ENCODE measurements at regions not wholly inside any gene's neighbourhood (a gene's known extent, or its start where the extent isn't known, plus 50 kb on each side); places are given as distances from the start of the nearest gene placed in this dataset.
"Not testable (repeated sequence)": the region's sequence is repeated elsewhere in the genome, so short reads cannot be mapped to it uniquely, and the experiment has no call there.

GRCh38 chr13:81199956-81200355 is 859.0 kb upstream of the SPRY2 start:
- H3K4me3 ChIP-seq (ENCODE audit: low read depth, low read length), result no peak overlapping the region
- no peak for TF ChIP-seq CTCF (IDR thresholded peaks at IDR 0.05; ENCODE audit: low read depth, low read length)

- no peak for TF ChIP-seq CTCF (IDR thresholded peaks at IDR 0.05; ENCODE audit: low read depth, low read length)
- no peak overlapping the region for H3K4me3 ChIP-seq (ENCODE audit: low read depth, low read length)
These were observed 857.0 kb upstream of the SPRY2 start for GRCh38 chr13:81197966-81198365.

- no peak overlapping the region for H3K4me3 ChIP-seq (ENCODE audit: low read depth, low read length)
- TF ChIP-seq CTCF (IDR thresholded peaks at IDR 0.05; ENCODE audit: low read depth, low read length), result no peak
These were observed 856.6 kb upstream of the SPRY2 start for GRCh38 chr13:81197483-81197882.

- no peak overlapping the region for H3K4me3 ChIP-seq (ENCODE audit: low read depth, low read length)
- no peak for TF ChIP-seq CTCF (IDR thresholded peaks at IDR 0.05; ENCODE audit: low read depth, low read length)
These were observed 853.4 kb upstream of the SPRY2 start for GRCh38 chr13:81194362-81194761.

DNA sequence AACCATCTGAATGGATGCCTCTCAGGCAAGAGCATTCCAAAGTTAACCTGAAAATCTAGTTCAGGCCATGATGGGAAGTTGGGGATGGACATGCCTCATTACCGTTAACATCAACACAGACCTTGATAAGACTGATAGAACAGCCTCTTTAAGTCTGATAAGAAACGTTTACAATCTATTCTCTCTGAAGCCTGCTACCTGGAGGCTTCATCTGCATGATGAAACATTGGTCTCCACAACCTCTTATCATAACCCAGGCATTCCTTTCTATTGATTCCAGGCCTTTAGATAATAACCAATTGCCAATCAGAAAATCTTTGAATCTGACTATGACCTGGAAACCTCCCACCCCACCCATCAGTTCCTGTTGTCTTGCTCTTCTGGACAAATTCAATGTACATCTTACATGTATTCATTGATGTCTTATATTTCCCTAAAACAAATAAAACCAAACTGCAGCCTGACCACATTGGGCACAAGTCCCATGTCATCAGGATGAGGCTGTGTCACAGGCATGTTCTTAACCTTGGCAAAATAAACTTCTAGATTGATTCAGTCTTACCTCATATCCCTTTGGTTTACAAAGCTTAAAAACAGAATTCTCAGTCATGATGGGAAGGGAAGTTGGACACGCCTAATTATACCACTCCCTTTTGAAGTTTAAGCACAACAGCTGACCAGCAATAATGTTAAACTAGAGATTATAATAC is 843.8 kb upstream of the SPRY2 start:
- TF ChIP-seq CTCF (IDR thresholded peaks at IDR 0.05; ENCODE audit: low read depth, low read length), result no peak
- no peak overlapping the region for H3K4me3 ChIP-seq (ENCODE audit: low read depth, low read length)

DNA sequence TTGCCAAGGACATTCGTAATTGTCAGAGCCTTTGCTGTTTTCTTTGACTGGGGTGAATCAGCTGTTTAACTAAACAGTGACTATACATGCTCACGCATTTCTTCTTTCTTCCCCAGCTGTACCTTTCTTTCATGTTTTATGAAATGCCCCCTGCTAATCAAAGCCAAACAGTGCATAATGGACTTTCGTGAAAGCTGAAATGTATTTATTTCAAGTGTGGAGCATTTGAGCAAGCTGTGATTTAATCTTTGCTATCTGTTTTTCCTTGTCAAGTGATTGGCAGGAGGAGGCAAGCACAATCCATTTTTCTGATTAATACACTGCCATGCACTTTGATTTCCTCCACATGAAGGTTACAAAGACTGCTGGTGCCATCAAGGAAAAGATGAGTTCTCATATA is 831.7 kb upstream of the SPRY2 start:
- no peak overlapping the region for H3K4me3 ChIP-seq (ENCODE audit: low read depth, low read length)
- TF ChIP-seq CTCF (IDR thresholded peaks at IDR 0.05; ENCODE audit: low read depth, low read length), result no peak

GRCh38 chr13:81171065-81171647 is 830.2 kb upstream of the SPRY2 start:
- no peak overlapping the region for H3K4me3 ChIP-seq (ENCODE audit: low read depth, low read length)
- TF ChIP-seq CTCF (IDR thresholded peaks at IDR 0.05; ENCODE audit: low read depth, low read length), result no peak

DNA sequence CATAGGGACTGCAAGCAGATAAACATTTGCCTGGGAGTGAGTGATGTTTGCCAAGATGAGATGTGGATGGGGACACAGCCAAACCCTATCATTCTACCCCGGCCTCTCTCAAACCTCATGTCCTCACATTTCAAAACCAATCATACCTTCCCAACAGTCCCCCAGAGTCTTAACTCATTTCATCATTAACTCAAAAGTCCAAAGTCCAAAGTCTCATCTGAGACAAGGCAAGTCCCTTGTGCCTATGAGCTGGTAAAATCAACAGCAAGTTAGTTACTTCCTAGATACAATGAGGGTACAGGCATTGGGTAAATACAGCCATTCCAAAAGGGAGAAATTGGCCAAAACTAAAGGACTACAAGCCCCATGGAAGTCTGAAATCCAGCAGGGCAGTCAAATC is 822.9 kb upstream of the SPRY2 start:
- not testable (repeated sequence) for H3K4me3 ChIP-seq (ENCODE audit: low read depth, low read length)

Data from WI38 (cell line).